ES-I3 (cell line): ENCODE measurements at regions not wholly inside any gene's neighbourhood (a gene's known extent, or its start where the extent isn't known, plus 50 kb on each side); places are given as distances from the start of the nearest gene placed in this dataset.
"Not testable (repeated sequence)": the region's sequence is repeated elsewhere in the genome, so short reads cannot be mapped to it uniquely, and the experiment has no call there.

Experiments used
- H3K36me3 ChIP-seq: 2 replicates; pipeline ENCODE4 v1.6.1; 2013; ENCODE audit warnings: mild to moderate bottlenecking, low read length, control low read depth, moderate library complexity; ENCODE audit not compliant: insufficient read depth
- H3K4me1 ChIP-seq: 2 replicates; pipeline ENCODE4 v1.6.1; 2013; ENCODE audit warnings: mild to moderate bottlenecking, control low read depth, low read length; ENCODE audit not compliant: insufficient read depth
- H3K9ac ChIP-seq: 2 replicates; pipeline ENCODE4 v1.6.1; 2013; ENCODE audit warnings: low read depth, mild to moderate bottlenecking, low read length, moderate library complexity
- H3K9me3 ChIP-seq: 2 replicates; pipeline ENCODE4 v1.6.1; 2013; ENCODE audit warnings: mild to moderate bottlenecking, low read length, moderate library complexity; ENCODE audit not compliant: control insufficient read depth, insufficient read depth

- no peaks in the 10 kb centered on the region for H3K9me3 ChIP-seq
- no peaks in the 10 kb centered on the region for H3K36me3 ChIP-seq
- no peak overlapping the region for H3K9ac ChIP-seq
- H3K4me1 ChIP-seq: peaks cover 6% of the 10 kb centered on the region
These were observed 73.6 kb upstream of the HCRTR2 start for GRCh38 chr6:55100686-55101085.

DNA sequence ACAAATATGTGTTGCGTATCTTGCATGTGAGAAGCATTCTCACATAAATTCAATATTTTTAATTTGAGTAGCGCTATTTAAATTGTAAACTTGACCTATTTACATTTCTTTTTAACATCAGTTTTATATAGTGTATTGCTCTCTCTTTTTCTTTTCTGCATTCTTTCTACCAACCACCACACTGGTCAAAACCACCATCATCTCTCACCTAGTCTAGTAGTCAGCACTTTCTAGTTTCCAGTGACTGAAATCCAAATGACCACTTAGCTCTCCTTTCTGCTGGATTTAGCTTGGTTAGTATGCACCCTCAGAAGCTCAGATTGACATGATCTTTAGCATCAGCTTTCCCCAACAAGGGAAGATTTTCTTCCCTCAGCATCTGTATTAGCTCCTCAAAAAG is 73.2 kb upstream of the HCRTR2 start:
- H3K36me3 ChIP-seq: no peaks in the 10 kb centered on the region
- H3K9me3 ChIP-seq: no peaks in the 10 kb centered on the region
- no peak overlapping the region for H3K9ac ChIP-seq
- H3K4me1 ChIP-seq: peaks cover 6% of the 10 kb centered on the region

DNA sequence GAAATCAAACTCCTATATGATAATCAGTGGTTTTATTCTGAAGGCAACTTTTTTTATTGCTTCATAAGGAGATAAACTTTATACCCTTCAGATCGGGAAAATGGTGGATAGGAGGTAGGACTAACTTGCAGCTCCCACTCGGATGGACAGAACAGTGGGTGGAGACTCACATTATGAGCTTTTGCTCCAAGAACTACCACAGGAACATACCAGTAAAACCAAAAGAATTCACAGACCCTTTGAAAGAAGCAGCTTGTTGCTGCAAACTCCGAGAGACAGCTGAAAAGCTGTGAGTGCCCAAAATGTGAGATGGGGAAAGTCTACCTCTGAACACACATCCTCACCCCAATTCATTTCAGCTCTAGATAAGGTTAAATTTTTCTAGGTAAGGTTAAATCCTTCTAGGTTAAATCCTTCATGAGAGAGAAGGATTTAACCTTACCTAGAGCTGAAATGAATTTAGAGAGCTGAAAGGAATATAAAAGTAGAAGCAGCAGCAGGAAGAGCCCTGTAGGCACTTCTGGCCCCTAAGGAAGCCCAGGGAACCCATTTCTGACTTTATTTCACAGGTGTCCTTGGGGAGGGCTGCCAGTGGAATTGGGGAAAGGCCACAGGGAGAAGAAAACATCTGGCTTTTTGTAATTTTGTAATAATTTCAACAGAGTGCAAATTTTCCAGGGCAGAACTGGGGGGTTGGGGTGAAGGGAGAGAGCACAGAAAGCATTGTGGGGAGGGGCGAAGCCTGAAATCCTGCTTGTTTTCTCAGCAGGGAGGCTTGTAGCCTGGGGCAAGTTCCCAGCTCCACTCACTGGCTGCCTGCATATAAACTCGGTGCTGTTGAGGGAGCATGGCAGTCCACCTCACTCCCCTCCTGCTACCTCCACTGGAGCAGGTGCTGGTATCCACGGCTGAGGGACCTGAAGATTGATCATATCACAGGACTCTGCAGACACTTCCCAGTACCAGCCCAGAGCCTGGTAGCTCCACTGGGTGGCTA is 65.9 kb upstream of the HCRTR2 start:
- Histone ChIP-seq H3K36me3 (no peaks in the 10 kb centered on the region), H3K9me3 (no peaks in the 10 kb centered on the region), H3K4me1 (peaks cover 4% of the 10 kb centered on the region; the same call in 1 of the 2 replicates), H3K9ac (peak overlapping the region; percentile 13; the same call in 1 of the 2 replicates)

- no peaks in the 10 kb centered on the region for H3K4me1 ChIP-seq
- no peaks in the 10 kb centered on the region for H3K9me3 ChIP-seq
- H3K9ac ChIP-seq: no peak overlapping the region
- H3K36me3 ChIP-seq: no peaks in the 10 kb centered on the region
These were observed 57.0 kb upstream of the HCRTR2 start for GRCh38 chr6:55117267-55117666.

DNA sequence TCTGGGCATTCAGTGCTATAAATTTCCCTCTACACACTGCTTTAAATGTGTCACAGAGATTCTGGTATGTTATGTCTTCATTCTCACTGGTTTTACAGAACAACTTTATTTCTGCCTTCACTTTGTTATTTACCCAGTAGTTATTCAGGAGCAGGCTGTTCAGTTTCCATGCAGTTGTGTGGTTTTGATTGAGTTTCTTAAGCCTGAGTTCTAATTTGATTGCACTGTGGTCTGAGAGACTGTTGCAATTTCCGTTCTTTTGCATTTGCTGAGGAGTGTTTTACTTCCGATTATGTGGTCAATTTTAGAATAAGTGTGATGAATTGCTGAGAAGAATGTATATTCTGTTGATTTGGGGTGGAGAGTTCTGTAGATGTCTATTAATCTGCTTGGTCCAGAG is 50.1 kb upstream of the HCRTR2 start:
- H3K9me3 ChIP-seq, H3K4me1 ChIP-seq, H3K36me3 ChIP-seq, H3K9ac ChIP-seq: not testable (repeated sequence)
